Activated T-helper 2 cell treated with anti-CD3 and anti-CD28 coated beads, Interferon-gamma antibody, Interleukin-2, Interleukin-4, amounts not matched to agents 10 μg/mL and 5 μg/mL and 100 μg/mL, durations not matched to agents 14 hours and 24 hours and 36 hours (primary cell): ENCODE measurements at regions not wholly inside any gene's neighbourhood (a gene's known extent, or its start where the extent isn't known, plus 50 kb on each side); places are given as distances from the start of the nearest gene placed in this dataset.
"Not testable (repeated sequence)": the region's sequence is repeated elsewhere in the genome, so short reads cannot be mapped to it uniquely, and the experiment has no call there.

Experiments used
- DNase-seq: peaks from one replicate; pipeline ENCODE4 v3.0.0; 2021; ENCODE audit warnings: low spot score
- H3K27ac Mint-ChIP-seq: one replicate; pipeline ENCODE4 v1.8.0; 2021; ENCODE audit warnings: mixed read lengths
- H3K27me3 Mint-ChIP-seq: one replicate; pipeline ENCODE4 v1.8.0; 2021; ENCODE audit warnings: low read depth, mixed read lengths
- H3K36me3 Mint-ChIP-seq: one replicate; pipeline ENCODE4 v1.8.0; 2021; ENCODE audit warnings: low read depth, mixed read lengths
- H3K4me1 Mint-ChIP-seq: one replicate; pipeline ENCODE4 v1.8.0; 2021; ENCODE audit warnings: low read depth, mixed read lengths
- H3K4me3 Mint-ChIP-seq: one replicate; pipeline ENCODE4 v1.8.0; 2021; ENCODE audit warnings: low read depth, mild to moderate bottlenecking, moderate library complexity, mixed read lengths
- H3K9me3 Mint-ChIP-seq: one replicate; pipeline ENCODE4 v1.8.0; 2021; ENCODE audit warnings: mixed read lengths
- intact Hi-C: fragments of 100-400 bp; cut with micrococcal nuclease; formaldehyde crosslinking; loops from one replicate; pipeline ENCODE4 v1.15.1; 2023

GRCh38 chr18:14275391-14275790 lies 143.2 kb upstream of the ZNF519 start:
- intact Hi-C loops, H3K9me3 Mint-ChIP-seq, H3K27me3 Mint-ChIP-seq, H3K4me1 Mint-ChIP-seq, H3K4me3 Mint-ChIP-seq, DNase-seq, H3K27ac Mint-ChIP-seq, H3K36me3 Mint-ChIP-seq: not testable (repeated sequence)

DNA sequence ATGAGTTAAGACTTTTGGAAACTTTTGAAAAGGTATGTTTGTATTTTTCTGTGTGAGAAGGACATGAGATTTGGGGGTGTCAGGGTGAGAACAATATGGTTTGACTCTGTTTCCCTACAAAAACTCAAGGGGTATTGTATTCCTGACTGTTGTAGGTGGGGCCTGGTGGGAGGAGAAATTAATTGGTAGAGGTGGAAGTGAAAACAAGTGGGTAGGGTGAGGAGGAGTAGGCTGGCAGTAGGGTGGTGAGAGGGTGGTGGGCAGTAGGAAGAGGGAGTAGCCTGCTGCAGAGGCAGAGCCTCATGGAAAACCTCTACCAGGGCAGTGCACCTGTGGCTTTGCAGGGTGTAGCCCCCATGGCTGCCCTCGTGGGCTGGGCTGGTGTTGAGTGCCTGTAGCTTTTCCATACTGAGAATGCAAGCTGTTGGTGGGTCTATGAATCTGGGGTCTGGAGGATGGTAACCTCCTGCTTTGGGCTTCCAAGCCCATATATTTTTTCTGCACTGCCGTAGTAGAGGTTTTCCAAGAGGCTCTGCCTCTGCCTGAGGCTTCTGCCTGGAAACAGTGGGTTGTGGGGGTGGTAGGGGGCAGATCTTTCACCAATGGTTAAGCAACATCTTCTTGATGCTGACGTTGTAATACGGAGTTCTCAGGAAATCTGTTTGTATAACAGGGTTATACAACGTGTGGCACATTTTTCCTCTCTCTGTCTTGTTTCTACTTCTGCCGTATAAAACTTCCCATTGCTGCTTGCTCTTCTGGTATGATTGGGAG lies 133.6 kb upstream of the ZNF519 start:
- H3K27me3 Mint-ChIP-seq, intact Hi-C loops, H3K4me3 Mint-ChIP-seq, H3K27ac Mint-ChIP-seq, DNase-seq, H3K36me3 Mint-ChIP-seq, H3K9me3 Mint-ChIP-seq: not testable (repeated sequence)
- H3K4me1 Mint-ChIP-seq: peaks cover 10% of the 10 kb centered on the region

GRCh38 chr18:14262786-14263185 lies 130.6 kb upstream of the ZNF519 start:
- Mint-ChIP-seq H3K27ac (peak overlapping the region; percentile 10), H3K4me1 (peaks cover 10% of the 10 kb centered on the region)
- not testable (repeated sequence) for H3K27me3 Mint-ChIP-seq, H3K4me3 Mint-ChIP-seq, H3K9me3 Mint-ChIP-seq, DNase-seq, H3K36me3 Mint-ChIP-seq
- intact Hi-C loops: loop anchor here (1.0 kb wide), 1 partner anchor 72 kb away; no protein-coding TSS in a partner anchor

GRCh38 chr18:14250084-14250677 lies 117.9 kb upstream of the ZNF519 start:
- H3K4me3 Mint-ChIP-seq, H3K27ac Mint-ChIP-seq, H3K9me3 Mint-ChIP-seq, DNase-seq, H3K27me3 Mint-ChIP-seq, H3K36me3 Mint-ChIP-seq, intact Hi-C loops, H3K4me1 Mint-ChIP-seq: not testable (repeated sequence)

DNA sequence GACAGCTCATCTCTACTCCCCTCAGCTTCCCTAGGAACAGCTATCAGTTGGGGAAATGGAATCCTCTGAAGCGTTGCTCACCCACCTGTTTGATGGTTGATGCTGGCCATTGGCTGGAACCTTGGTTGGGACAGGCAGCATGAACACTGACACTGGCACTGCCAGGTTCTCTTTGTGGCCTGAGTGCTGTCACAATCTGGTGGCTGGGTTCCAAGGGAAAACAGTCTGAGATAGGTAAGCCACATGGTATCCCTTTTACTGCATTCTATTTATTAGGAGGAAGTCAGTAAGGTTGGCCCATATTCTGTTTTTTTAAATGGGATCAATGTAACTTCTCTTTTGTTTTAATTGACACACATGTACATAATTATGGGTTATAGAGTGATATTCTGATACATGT lies 107.0 kb upstream of the ZNF519 start:
- H3K27ac Mint-ChIP-seq, H3K36me3 Mint-ChIP-seq, intact Hi-C loops, DNase-seq, H3K27me3 Mint-ChIP-seq, H3K9me3 Mint-ChIP-seq, H3K4me3 Mint-ChIP-seq: not testable (repeated sequence)
- peaks cover 12% of the 10 kb centered on the region for H3K4me1 Mint-ChIP-seq

DNA sequence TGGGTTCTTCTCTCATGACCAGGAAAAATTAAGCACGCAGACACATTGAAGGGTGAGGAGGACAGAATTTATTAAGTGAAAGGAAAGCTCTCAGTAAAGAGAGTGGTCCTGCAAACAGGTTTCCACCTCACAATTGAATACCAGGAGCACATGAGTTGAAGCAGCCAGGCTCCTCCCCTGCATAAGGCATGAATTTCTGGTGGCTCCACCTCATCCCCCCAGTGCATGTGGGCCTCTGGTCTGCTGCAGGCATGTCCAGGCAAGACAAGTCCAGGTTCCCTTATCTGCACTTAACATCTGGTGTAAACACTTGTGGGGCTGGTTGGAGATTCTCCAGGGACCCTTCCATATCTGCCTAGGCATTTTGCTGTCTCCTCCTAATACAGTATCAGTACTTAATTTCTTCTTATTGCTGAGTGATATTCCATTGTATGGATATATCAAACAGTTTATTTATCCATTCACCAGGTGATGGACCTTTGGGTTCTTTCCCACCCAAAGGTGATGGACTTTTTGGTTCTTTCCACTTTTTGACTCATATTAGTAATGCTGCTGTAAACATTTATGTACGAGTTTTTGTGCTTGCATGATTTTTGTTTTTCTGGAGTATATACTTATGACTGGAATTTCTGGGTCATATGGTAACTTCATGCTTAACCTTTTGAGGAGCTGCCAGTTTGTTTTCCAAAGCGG lies 104.3 kb upstream of the ZNF519 start:
- intact Hi-C loops: loop anchor here (2.0 kb wide), 1 partner anchor 46 kb away; no protein-coding TSS in a partner anchor
- H3K4me1 Mint-ChIP-seq: peaks cover 12% of the 10 kb centered on the region
- not testable (repeated sequence) for H3K4me3 Mint-ChIP-seq, H3K27ac Mint-ChIP-seq, DNase-seq, H3K27me3 Mint-ChIP-seq, H3K9me3 Mint-ChIP-seq, H3K36me3 Mint-ChIP-seq

- H3K36me3 Mint-ChIP-seq, H3K9me3 Mint-ChIP-seq, H3K4me3 Mint-ChIP-seq: not testable (repeated sequence)
These were observed 93.0 kb upstream of the ZNF519 start for GRCh38 chr18:14225286-14225679.

DNA sequence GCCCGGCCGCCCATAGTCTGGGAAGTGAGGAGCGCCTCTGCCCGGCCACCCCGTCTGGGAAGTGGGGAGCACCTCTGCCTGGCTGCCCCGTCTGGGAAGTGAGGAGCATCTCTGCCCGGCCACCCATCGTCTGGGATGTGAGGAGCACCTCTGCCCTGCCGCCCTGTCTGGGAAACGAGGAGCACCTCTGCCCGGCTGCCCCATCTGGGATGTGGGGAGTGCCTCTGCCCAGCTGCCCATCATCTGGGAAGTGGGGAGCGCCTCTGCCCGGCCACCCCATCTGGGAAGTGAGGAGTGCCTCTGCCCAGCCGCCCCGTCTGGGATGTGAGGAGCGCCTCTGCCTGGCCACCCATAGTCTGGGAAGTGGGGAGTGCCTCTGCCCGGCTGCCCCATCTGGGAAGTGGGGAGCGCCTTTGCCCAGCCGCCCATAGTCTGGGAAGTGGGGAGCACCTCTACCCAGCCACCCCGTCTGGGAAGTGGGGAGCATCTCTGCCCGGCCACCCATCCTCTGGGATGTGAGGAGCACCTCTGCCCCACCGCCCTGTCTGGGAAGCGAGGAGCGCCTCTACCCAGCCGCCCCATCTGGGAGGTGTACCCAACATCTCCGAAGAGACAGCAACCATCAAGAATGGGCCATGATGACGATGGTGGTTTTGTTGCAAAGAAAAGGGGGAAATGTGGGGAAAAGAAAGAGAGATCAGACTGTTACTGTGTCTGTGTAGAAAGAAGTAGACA lies 92.5 kb upstream of the ZNF519 start:
- H3K9me3 Mint-ChIP-seq, H3K27me3 Mint-ChIP-seq, H3K4me1 Mint-ChIP-seq, H3K27ac Mint-ChIP-seq, H3K4me3 Mint-ChIP-seq, DNase-seq, intact Hi-C loops, H3K36me3 Mint-ChIP-seq: not testable (repeated sequence)

More at GRCh38 chr18:14225286-14225679, 93.0 kb upstream of the ZNF519 start:
- H3K4me1 Mint-ChIP-seq, DNase-seq, intact Hi-C loops, H3K27ac Mint-ChIP-seq, H3K27me3 Mint-ChIP-seq: not testable (repeated sequence)

- H3K9me3 Mint-ChIP-seq, DNase-seq, H3K36me3 Mint-ChIP-seq, H3K27ac Mint-ChIP-seq, intact Hi-C loops, H3K4me1 Mint-ChIP-seq, H3K4me3 Mint-ChIP-seq, H3K27me3 Mint-ChIP-seq: not testable (repeated sequence)
These were observed 91.7 kb upstream of the ZNF519 start for GRCh38 chr18:14223919-14224318.

DNA sequence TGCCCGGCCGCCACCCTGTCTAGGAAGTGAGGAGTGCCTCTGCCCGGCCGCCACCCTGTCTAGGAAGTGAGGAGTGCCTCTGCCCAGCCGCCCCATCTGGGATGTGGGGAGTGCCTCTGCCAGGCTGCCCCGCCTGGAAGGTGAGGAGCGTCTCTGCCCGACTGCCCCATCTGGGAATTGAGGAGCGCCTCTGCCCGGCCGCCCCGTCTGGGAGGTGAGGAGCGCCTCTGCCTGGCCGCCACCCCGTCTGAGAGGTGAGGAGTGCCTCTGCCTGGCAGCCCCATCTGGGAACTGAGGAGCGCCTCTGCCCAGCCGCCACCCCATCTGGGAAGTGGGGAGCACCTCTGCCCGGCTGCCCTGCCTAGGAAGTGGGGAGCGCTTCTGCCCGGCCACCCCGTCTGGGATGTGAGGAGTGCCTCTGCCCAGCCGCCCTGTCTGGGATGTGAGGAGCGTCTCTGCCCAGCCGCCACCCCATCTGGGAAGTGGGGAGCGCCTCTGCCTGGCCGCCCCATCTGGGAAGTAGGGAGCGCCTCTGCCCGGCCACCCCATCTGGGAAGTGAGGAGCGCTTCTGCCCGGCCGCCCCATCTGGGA lies 91.1 kb upstream of the ZNF519 start:
- H3K36me3 Mint-ChIP-seq, H3K27ac Mint-ChIP-seq, intact Hi-C loops, H3K27me3 Mint-ChIP-seq, H3K4me1 Mint-ChIP-seq, DNase-seq, H3K9me3 Mint-ChIP-seq, H3K4me3 Mint-ChIP-seq: not testable (repeated sequence)

DNA sequence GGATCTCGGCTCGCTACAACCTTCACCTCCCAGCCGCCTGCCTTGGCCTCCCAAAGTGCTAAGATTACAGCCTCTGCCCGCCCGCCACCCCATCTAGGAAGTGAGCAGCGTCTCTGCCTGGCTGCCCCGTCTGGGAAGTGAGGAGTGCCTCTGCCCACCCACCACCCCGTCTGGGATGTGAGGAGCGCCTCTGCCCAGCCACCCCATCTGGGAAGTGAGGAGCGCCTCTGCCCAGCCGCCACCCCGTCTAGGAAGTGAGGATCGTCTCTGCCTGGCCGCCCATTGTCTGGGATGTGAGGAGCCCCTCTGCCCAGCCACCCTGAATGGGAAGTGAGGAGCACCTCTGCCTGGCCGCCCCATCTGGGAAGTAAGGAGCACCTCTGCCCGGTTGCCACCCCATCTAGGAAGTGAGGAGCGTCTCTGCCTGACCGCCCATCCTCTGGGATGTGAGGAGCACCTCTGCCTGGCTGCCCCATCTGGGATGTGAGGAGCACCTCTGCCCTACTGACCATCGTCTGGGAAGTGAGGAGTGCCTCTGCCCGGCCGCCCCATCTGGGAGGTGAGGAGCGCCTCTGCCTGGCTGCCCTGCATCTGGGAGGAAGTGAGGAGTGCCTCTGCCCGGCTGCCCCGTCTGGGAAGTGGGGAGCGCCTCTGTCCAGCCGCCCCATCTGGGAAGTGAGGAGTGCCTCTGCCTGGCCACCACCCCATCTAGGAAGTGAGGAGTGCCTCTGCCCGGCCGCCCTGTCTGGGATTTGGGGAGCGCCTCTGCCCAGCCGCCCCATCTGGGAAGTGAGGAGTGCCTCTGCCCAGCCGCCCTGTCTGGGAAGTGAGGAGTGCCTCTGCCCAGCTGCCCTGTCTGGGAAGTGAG lies 90.4 kb upstream of the ZNF519 start:
- H3K9me3 Mint-ChIP-seq, H3K27me3 Mint-ChIP-seq, H3K4me1 Mint-ChIP-seq, H3K36me3 Mint-ChIP-seq, intact Hi-C loops, H3K4me3 Mint-ChIP-seq, DNase-seq, H3K27ac Mint-ChIP-seq: not testable (repeated sequence)

DNA sequence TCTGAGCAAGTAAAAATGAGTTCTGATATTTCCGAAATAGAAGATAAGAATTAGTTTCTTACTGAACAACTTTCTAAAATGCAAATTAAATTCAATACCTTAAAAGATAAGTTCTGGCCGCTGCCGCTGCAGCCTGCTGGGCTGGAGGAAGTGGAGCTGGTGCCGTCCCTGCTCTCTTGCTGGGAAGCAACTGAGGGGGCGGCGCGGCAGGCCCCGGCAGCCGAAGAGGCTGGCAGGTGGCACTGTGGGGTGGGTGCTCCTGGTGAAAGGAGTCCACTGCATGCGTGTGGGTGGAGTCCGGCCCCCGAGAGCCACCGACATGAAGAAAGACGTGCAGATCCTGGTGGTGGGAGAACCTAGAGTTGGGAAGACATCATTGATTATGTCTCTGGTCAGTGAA lies 89.5 kb upstream of the ZNF519 start:
- Mint-ChIP-seq H3K27me3 (peaks cover 1% of the 10 kb centered on the region), H3K4me3 (no peak overlapping the region), H3K4me1 (no peaks in the 10 kb centered on the region), H3K9me3 (peaks cover 6% of the 10 kb centered on the region), H3K27ac (no peak overlapping the region), H3K36me3 (peaks cover 5% of the 10 kb centered on the region)
- intact Hi-C loops: no loop called here
- DNase-seq: no peak
